H1 (cell line): ENCODE measurements at regions not wholly inside any gene's neighbourhood (a gene's known extent, or its start where the extent isn't known, plus 50 kb on each side); places are given as distances from the start of the nearest gene placed in this dataset.

Experiments
- CHD7 ChIP-seq: fragments of 300-600 bp; sonication (generic); IDR thresholded peaks from 2 replicates; pipeline ENCODE4 v1.7.1; 2012; ENCODE audit warnings: low read length, moderate library complexity, mild to moderate bottlenecking, inconsistent platforms; ENCODE audit not compliant: insufficient replicate concordance
- HDAC2 ChIP-seq, 2 experiments: fragments of 300-600 bp in 1 of 2; sonication (generic) in 1 of 2; IDR thresholded peaks; 2 replicates each; pipeline ENCODE4 v1.6.1; 2011 to 2012; ENCODE audit warnings: low read depth in 2 of 2, low read length in 2 of 2, mild to moderate bottlenecking in 2 of 2, moderate library complexity in 2 of 2, borderline replicate concordance in 1 of 2, inconsistent platforms in 1 of 2
- RAD21 ChIP-seq, 2 experiments: IDR thresholded peaks in 1 of 2; conservative IDR thresholded peaks in 1 of 2; 2 replicates each; pipeline ENCODE4 v1.6.1; 2011; ENCODE audit warnings: low read depth in 2 of 2, low read length in 2 of 2, improper control_type of control experiment in 1 of 2, inconsistent platforms in 1 of 2, mild to moderate bottlenecking in 1 of 2, moderate library complexity in 1 of 2
- SP1 ChIP-seq: IDR thresholded peaks from 2 replicates; pipeline ENCODE4 v1.6.1; 2011; ENCODE audit warnings: low read depth, low read length
- TF ChIP-seq, protein P1 (sequence below): IDR thresholded peaks from 2 replicates; pipeline ENCODE4 v1.6.1; 2011; ENCODE audit warnings: low read length, improper control_type of control experiment

GRCh38 chr7:25927626-25927978 is 224.4 kb upstream of the NFE2L3 start (continued):
- TF ChIP-seq CHD7 (no peak), SP1 (no peak), HDAC2 (IDR thresholded peaks at IDR 0.05; ENCODE audit: borderline replicate concordance in 1 of 2, low read depth in 2 of 2, low read length in 2 of 2) (no peak), RAD21 (IDR thresholded peaks at IDR 0.05 in 1 of 2, conservative IDR thresholded peaks at IDR 0.05 in 1 of 2; ENCODE audit: low read depth in 2 of 2, low read length in 2 of 2) (no peak)
- TF ChIP-seq, protein P1, sequence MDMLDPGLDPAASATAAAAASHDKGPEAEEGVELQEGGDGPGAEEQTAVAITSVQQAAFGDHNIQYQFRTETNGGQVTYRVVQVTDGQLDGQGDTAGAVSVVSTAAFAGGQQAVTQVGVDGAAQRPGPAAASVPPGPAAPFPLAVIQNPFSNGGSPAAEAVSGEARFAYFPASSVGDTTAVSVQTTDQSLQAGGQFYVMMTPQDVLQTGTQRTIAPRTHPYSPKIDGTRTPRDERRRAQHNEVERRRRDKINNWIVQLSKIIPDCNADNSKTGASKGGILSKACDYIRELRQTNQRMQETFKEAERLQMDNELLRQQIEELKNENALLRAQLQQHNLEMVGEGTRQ: no peak
